SK-N-SH (cell line): ENCODE measurements at regions not wholly inside any gene's neighbourhood (a gene's known extent, or its start where the extent isn't known, plus 50 kb on each side); places are given as distances from the start of the nearest gene placed in this dataset.
"Not testable (repeated sequence)": the region's sequence is repeated elsewhere in the genome, so short reads cannot be mapped to it uniquely, and the experiment has no call there.

Experiments
- CTCF ChIA-PET: fragments of 300-600, 350-600 bp; formaldehyde crosslinking; extraction: SDS; loops from one replicate; lab custom pipeline; 2021; lab: Yijun Ruan, JAX
- POLR2A ChIA-PET: fragments of 350-600 bp; sonication (Branson Sonifier 250); formaldehyde crosslinking; extraction: SDS; loops from one replicate; lab custom pipeline; 2020; ENCODE audit warnings: antibody characterized with exemption, inconsistent platforms; lab: Yijun Ruan, JAX
- DNase-seq: peaks from one replicate; pipeline ENCODE4 v3.0.0; 2012
- H2AFZ ChIP-seq: fragments of 200-600 bp; sonication (generic); 2 replicates; pipeline ENCODE4 v1.8.1; 2016; ENCODE audit warnings: antibody characterized with exemption, mild to moderate bottlenecking, low read depth
- H3F3A ChIP-seq: fragments of 200-600 bp; sonication (generic); replicated peaks from 2 replicates; pipeline ENCODE3; 2016; ENCODE audit warnings: antibody characterized with exemption, mild to moderate bottlenecking; ENCODE audit not compliant: insufficient read depth
- H3K27ac ChIP-seq, 2 experiments: fragments of 200-500 bp in 1 of 2; fragments of 200-600 bp in 1 of 2; sonication (Bioruptor generic) in 1 of 2; sonication (generic), shearing (Covaris generic) in 1 of 2; 2 replicates each; pipeline versions ENCODE4 v1.5.1 to v1.6.1; 2014 to 2016; ENCODE audit warnings: low read depth in 2 of 2, inconsistent platforms in 1 of 2, low read length in 1 of 2, mild to moderate bottlenecking in 1 of 2, mixed read lengths in 1 of 2
- H3K27me3 ChIP-seq: fragments of 200-600 bp; sonication (generic), shearing (Covaris generic); 2 replicates; pipeline ENCODE4 v1.6.1; 2016; ENCODE audit warnings: mixed run types; ENCODE audit not compliant: insufficient read depth
- H3K36me3 ChIP-seq, 2 experiments: fragments of 200-500 bp in 1 of 2; fragments of 200-600 bp in 1 of 2; sonication (Bioruptor generic) in 1 of 2; sonication (generic) in 1 of 2; replicated peaks in 1 of 2; 2 replicates each; pipeline versions ENCODE3 to v1.5.1; 2014 to 2016; ENCODE audit warnings: low read length in 1 of 2, mild to moderate bottlenecking in 1 of 2; ENCODE audit not compliant: insufficient read depth in 2 of 2, control insufficient read depth in 1 of 2
- H3K4me1 ChIP-seq, 2 experiments: fragments of 200-500 bp in 1 of 2; fragments of 200-600 bp in 1 of 2; sonication (Bioruptor generic) in 1 of 2; sonication (generic), shearing (Covaris generic) in 1 of 2; 2 replicates each; pipeline versions ENCODE4 v1.5.1 to v1.6.1; 2014 to 2016; ENCODE audit warnings: low read depth in 1 of 2, low read length in 1 of 2, mixed run types in 1 of 2; ENCODE audit not compliant: insufficient read depth in 2 of 2, control insufficient read depth in 1 of 2
- H3K4me2 ChIP-seq: fragments of 200-600 bp; sonication (generic), shearing (Covaris generic); 2 replicates; pipeline ENCODE4 v1.6.1; 2017; ENCODE audit warnings: mixed run types
- H3K4me3 ChIP-seq, 2 experiments: fragments of 200-500 bp in 1 of 2; fragments of 200-600 bp in 1 of 2; sonication (Bioruptor generic) in 1 of 2; sonication (generic), shearing (Covaris generic) in 1 of 2; 2 replicates each; pipeline versions ENCODE4 v1.5.1 to v1.8.1; 2014 to 2016; ENCODE audit warnings: low read depth in 2 of 2, inconsistent platforms in 1 of 2, low read length in 1 of 2, mild to moderate bottlenecking in 1 of 2, mixed read lengths in 1 of 2, moderate library complexity in 1 of 2
- H3K79me2 ChIP-seq: fragments of 200-600 bp; sonication (generic); 2 replicates; pipeline ENCODE4 v1.8.1; 2017; ENCODE audit warnings: mild to moderate bottlenecking; ENCODE audit not compliant: insufficient read depth
- H3K9ac ChIP-seq: fragments of 200-600 bp; sonication (generic); 2 replicates; pipeline ENCODE4 v1.6.1; 2017; ENCODE audit warnings: mixed run types
- H3K9me2 ChIP-seq: fragments of 200-600 bp; sonication (generic); 2 replicates; pipeline ENCODE4 v1.6.1; 2017; ENCODE audit warnings: mixed run types
- H3K9me3 ChIP-seq: fragments of 200-600 bp; sonication (generic); 2 replicates; pipeline ENCODE4 v1.6.1; 2017; ENCODE audit warnings: mixed run types, mild to moderate bottlenecking, moderate library complexity
- H4K20me1 ChIP-seq: fragments of 200-600 bp; sonication (generic); 2 replicates; pipeline ENCODE4 v1.6.1; 2017; ENCODE audit warnings: mild to moderate bottlenecking, mixed run types; ENCODE audit not compliant: insufficient read depth
- CHD2 ChIP-seq: fragments of 150-350 bp; IDR thresholded peaks from 2 replicates; pipeline ENCODE4 v1.6.1; 2018; ENCODE audit warnings: low read length; ENCODE audit not compliant: partially characterized antibody
- CTCF ChIP-seq: fragments of 200-600 bp; sonication (generic); IDR thresholded peaks from 2 replicates; pipeline ENCODE4 v1.6.1; 2017; ENCODE audit warnings: antibody characterized with exemption, mild to moderate bottlenecking, moderate library complexity
- ELF1 ChIP-seq: IDR thresholded peaks from 2 replicates; pipeline ENCODE4 v1.4.0; 2012
- EP300 ChIP-seq, 2 experiments: IDR thresholded peaks; 2 replicates each; pipeline versions ENCODE4 v1.4.0 to v1.6.1; 2012; ENCODE audit warnings: borderline replicate concordance in 1 of 2, low read depth in 1 of 2, low read length in 1 of 2
- EZH2phosphoT487 ChIP-seq: fragments of 200-600 bp; sonication (generic); IDR thresholded peaks from 2 replicates; pipeline ENCODE4 v1.6.1; 2017; ENCODE audit warnings: low read depth, mixed run types, mild to moderate bottlenecking, antibody characterized with exemption, moderate library complexity, borderline replicate concordance
- MEF2A ChIP-seq: IDR thresholded peaks from 2 replicates; pipeline ENCODE4 v1.4.0; 2012; ENCODE audit warnings: low read depth, borderline replicate concordance
- MXI1 ChIP-seq: IDR thresholded peaks from 2 replicates; pipeline ENCODE4 v1.6.1; 2012; ENCODE audit warnings: mild to moderate bottlenecking, low read depth, low read length, improper control_type of control experiment
- POLR2AphosphoS5 ChIP-seq: IDR thresholded peaks from 2 replicates; pipeline ENCODE4 v1.6.1; 2012; ENCODE audit warnings: low read depth, low read length
- RCOR1 ChIP-seq: fragments of 150-350 bp; IDR thresholded peaks from 2 replicates; pipeline ENCODE4 v1.6.1; 2017; ENCODE audit warnings: antibody characterized with exemption, low read length
- SMC3 ChIP-seq: IDR thresholded peaks from 2 replicates; pipeline ENCODE4 v1.6.1; 2012; ENCODE audit warnings: low read depth, low read length, improper control_type of control experiment
- TCF12 ChIP-seq: IDR thresholded peaks from 2 replicates; pipeline ENCODE4 v1.4.0; 2012
- TEAD4 ChIP-seq: IDR thresholded peaks from 2 replicates; pipeline ENCODE4 v1.4.0; 2012; ENCODE audit warnings: mild to moderate bottlenecking, borderline replicate concordance; ENCODE audit not compliant: insufficient read depth
- YY1 ChIP-seq: IDR thresholded peaks from 2 replicates; pipeline ENCODE4 v1.4.0; 2012; ENCODE audit warnings: low read depth, mild to moderate bottlenecking
- WGBS: methylation state at CpG from one replicate; pipeline ENCODE4 v1.1.6; 2017; ENCODE audit warnings: low lambda C conversion rate; 5-methylcytosine and 5-hydroxymethylcytosine counted together
- TF ChIP-seq, protein P1 (sequence below): IDR thresholded peaks from 2 replicates; pipeline ENCODE4; 2012

- Histone ChIP-seq H2AFZ (no peak overlapping the region), H3K9ac (no peak overlapping the region), H3K27ac (no peak overlapping the region), H4K20me1 (no peaks in the 10 kb centered on the region), H3K27me3 (no peaks in the 10 kb centered on the region), H3K4me2 (no peak overlapping the region), H3K4me3 (no peak overlapping the region), H3F3A (no peaks in the 10 kb centered on the region), H3K9me2 (no peaks in the 10 kb centered on the region), H3K4me1 (no peaks in the 10 kb centered on the region), H3K79me2 (no peaks in the 10 kb centered on the region), H3K36me3 (no peaks in the 10 kb centered on the region), H3K9me3 (no peaks in the 10 kb centered on the region)
- TF ChIP-seq POLR2AphosphoS5, result no peak
- no peak for TF ChIP-seq YY1
- TF ChIP-seq EP300 (IDR thresholded peaks at IDR 0.05; ENCODE audit: borderline replicate concordance in 1 of 2, low read depth in 1 of 2, low read length in 1 of 2), result no peak
- TF ChIP-seq ELF1, result no peak
- no peak for TF ChIP-seq TCF12
- TF ChIP-seq SMC3, result no peak
- no peak for TF ChIP-seq MXI1
- TF ChIP-seq, protein P1, sequence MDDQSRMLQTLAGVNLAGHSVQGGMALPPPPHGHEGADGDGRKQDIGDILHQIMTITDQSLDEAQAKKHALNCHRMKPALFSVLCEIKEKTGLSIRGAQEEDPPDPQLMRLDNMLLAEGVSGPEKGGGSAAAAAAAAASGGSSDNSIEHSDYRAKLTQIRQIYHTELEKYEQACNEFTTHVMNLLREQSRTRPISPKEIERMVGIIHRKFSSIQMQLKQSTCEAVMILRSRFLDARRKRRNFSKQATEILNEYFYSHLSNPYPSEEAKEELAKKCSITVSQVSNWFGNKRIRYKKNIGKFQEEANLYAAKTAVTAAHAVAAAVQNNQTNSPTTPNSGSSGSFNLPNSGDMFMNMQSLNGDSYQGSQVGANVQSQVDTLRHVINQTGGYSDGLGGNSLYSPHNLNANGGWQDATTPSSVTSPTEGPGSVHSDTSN, result no peak
- TF ChIP-seq EZH2phosphoT487, result no peak
- no peak for TF ChIP-seq MEF2A
- no peak for TF ChIP-seq TEAD4
- no peak for TF ChIP-seq CHD2
- no peak for TF ChIP-seq CTCF
- TF ChIP-seq RCOR1, result no peak
- DNase-seq, result no peak
- POLR2A ChIA-PET, result no interaction called here
- 38% methylated on average over 46 of the region's 46 CpGs for WGBS
- CTCF ChIA-PET, result no interaction called here
These were observed 205.5 kb downstream of the CCT8L2 start for GRCh38 chr22:16387088-16387487.

DNA sequence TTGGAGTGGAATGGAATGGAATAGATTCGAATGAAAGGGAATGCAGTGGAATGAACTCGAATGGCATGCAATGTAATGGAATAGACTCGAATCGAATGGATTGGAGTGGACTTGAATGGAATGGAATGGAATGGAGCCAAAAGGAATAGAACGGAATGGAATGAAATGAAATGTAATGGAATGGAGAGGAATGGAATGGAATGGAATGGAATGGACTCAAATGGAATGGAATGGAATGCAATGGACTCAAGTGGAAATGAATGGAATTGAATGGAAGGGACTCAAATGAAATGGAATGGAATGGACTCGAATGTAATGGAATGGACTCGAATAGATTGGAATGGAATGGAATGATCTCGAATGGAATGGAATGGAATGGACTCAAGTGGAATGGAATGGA lies 231.3 kb downstream of the CCT8L2 start:
- DNase-seq, H3K27ac ChIP-seq, H3K4me3 ChIP-seq, H3K9me2 ChIP-seq, H3K36me3 ChIP-seq, H3K4me1 ChIP-seq, CTCF ChIA-PET, H2AFZ ChIP-seq, H3K9me3 ChIP-seq, H3K79me2 ChIP-seq, H3K4me2 ChIP-seq, H3F3A ChIP-seq, POLR2A ChIA-PET, H3K27me3 ChIP-seq, H3K9ac ChIP-seq, H4K20me1 ChIP-seq: not testable (repeated sequence)
- no CpG with 5 or more reads among the region's 8 CpGs for WGBS

GRCh38 chr22:16352637-16353036 lies 240.0 kb downstream of the CCT8L2 start:
- H3K27me3 ChIP-seq, H3F3A ChIP-seq, H3K36me3 ChIP-seq, H2AFZ ChIP-seq, H3K79me2 ChIP-seq, H3K9ac ChIP-seq, H3K4me1 ChIP-seq, CTCF ChIA-PET, H3K4me2 ChIP-seq, H4K20me1 ChIP-seq, H3K9me2 ChIP-seq, H3K27ac ChIP-seq, POLR2A ChIA-PET, H3K9me3 ChIP-seq, DNase-seq, H3K4me3 ChIP-seq: not testable (repeated sequence)
- no CpG with 5 or more reads among the region's 8 CpGs for WGBS

DNA sequence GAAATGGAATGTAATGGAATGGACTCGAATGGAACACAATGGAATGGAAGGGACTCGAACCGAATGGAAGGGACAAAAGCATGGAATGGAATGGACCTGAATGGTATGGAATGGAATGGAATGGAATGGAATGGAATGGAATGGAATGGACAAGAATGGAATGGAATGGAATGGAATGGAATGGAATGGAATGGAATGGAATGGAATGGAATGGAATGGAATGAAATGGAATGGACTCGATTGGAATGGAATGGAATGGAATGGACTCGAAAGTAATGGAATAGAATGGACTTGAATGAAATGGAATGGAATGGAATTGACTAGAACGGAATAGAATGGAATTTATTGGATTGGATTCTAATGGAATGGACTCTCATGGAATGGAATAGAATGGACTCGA lies 245.5 kb downstream of the CCT8L2 start:
- POLR2A ChIA-PET, H2AFZ ChIP-seq, H3K9me2 ChIP-seq, CTCF ChIA-PET, H3K4me1 ChIP-seq, DNase-seq, H3K9me3 ChIP-seq, H3K4me2 ChIP-seq, H3K36me3 ChIP-seq, H3K27me3 ChIP-seq, H4K20me1 ChIP-seq, H3K9ac ChIP-seq, H3K27ac ChIP-seq, H3K4me3 ChIP-seq, H3K79me2 ChIP-seq, H3F3A ChIP-seq: not testable (repeated sequence)
- WGBS, result no CpG with 5 or more reads among the region's 7 CpGs
